ENCODE measurements at regions not wholly inside any gene's neighbourhood (a gene's known extent, or its start where the extent isn't known, plus 50 kb on each side); places are given as distances from the start of the nearest gene placed in this dataset.
"Not testable (repeated sequence)": the region's sequence is repeated elsewhere in the genome, so short reads cannot be mapped to it uniquely, and the experiment has no call there.

DNA sequence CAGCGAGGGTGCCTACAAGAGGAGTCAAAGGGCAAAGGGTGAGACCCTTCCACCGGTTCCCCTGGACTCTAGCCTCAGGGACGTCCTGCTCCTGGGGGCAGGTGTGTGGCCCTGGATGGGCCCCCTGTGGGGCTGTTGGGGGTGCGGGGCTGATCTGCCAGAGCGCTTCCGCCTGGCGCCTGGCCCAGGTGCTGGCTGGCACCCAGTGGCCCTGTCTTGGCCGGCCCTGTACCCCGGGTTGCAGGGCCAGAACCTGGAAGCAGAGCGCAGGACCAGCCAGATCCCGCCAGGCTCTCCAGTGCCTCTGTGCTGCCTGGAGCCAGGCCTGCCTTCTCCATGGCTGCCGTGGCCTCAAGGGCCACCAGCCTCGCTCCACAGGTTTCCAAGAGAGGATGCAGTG is 1625.8 kb upstream of the GOT2 start:
- TF ChIP-seq, protein P1, sequence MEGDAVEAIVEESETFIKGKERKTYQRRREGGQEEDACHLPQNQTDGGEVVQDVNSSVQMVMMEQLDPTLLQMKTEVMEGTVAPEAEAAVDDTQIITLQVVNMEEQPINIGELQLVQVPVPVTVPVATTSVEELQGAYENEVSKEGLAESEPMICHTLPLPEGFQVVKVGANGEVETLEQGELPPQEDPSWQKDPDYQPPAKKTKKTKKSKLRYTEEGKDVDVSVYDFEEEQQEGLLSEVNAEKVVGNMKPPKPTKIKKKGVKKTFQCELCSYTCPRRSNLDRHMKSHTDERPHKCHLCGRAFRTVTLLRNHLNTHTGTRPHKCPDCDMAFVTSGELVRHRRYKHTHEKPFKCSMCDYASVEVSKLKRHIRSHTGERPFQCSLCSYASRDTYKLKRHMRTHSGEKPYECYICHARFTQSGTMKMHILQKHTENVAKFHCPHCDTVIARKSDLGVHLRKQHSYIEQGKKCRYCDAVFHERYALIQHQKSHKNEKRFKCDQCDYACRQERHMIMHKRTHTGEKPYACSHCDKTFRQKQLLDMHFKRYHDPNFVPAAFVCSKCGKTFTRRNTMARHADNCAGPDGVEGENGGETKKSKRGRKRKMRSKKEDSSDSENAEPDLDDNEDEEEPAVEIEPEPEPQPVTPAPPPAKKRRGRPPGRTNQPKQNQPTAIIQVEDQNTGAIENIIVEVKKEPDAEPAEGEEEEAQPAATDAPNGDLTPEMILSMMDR (conservative IDR thresholded peaks at IDR 0.05): not testable (repeated sequence)
- TF ChIP-seq ZFX (IDR thresholded peaks at IDR 0.05): not testable (repeated sequence)
